Fibroblast of villous mesenchyme (primary cell): ENCODE measurements at regions not wholly inside any gene's neighbourhood (a gene's known extent, or its start where the extent isn't known, plus 50 kb on each side); places are given as distances from the start of the nearest gene placed in this dataset.
"Not testable (repeated sequence)": the region's sequence is repeated elsewhere in the genome, so short reads cannot be mapped to it uniquely, and the experiment has no call there.

Experiments used
- DNase-seq: peaks from one replicate; pipeline ENCODE4 v3.0.0-alpha.2; 2010; ENCODE audit warnings: low read depth
- H3K4me3 ChIP-seq: 2 replicates; pipeline ENCODE4 v1.5.1; 2011; ENCODE audit warnings: low read depth, mild to moderate bottlenecking, low read length
- CTCF ChIP-seq: IDR thresholded peaks from 2 replicates; pipeline ENCODE4 v1.5.1; 2012; ENCODE audit warnings: low read depth, mild to moderate bottlenecking, low read length; ENCODE audit not compliant: insufficient read depth

- peak; percentile 72 for DNase-seq
- no peak for TF ChIP-seq CTCF
- no peak overlapping the region for H3K4me3 ChIP-seq
These were observed 324.9 kb upstream of the CITED2 start for GRCh38 chr6:139699335-139699734.

GRCh38 chr6:139698526-139699176 lies 324.2 kb upstream of the CITED2 start:
- no peak for TF ChIP-seq CTCF
- peak; percentile 85 for DNase-seq
- no peak overlapping the region for H3K4me3 ChIP-seq

GRCh38 chr6:139697856-139698255 lies 323.4 kb upstream of the CITED2 start:
- DNase-seq, H3K4me3 ChIP-seq: not testable (repeated sequence)

GRCh38 chr6:139696991-139697390 lies 322.5 kb upstream of the CITED2 start:
- H3K4me3 ChIP-seq, DNase-seq: not testable (repeated sequence)

GRCh38 chr6:139695361-139695760 lies 320.9 kb upstream of the CITED2 start:
- no peak overlapping the region for H3K4me3 ChIP-seq
- no peak for TF ChIP-seq CTCF
- no peak for DNase-seq

- no peak for TF ChIP-seq CTCF
- DNase-seq, result no peak
- no peak overlapping the region for H3K4me3 ChIP-seq
These were observed 319.3 kb upstream of the CITED2 start for GRCh38 chr6:139693735-139694134.

- TF ChIP-seq CTCF, result no peak
- H3K4me3 ChIP-seq, result no peak overlapping the region
- no peak for DNase-seq
These were observed 315.6 kb upstream of the CITED2 start for GRCh38 chr6:139690007-139690406.

- no peak for TF ChIP-seq CTCF
- no peak for DNase-seq
- no peak overlapping the region for H3K4me3 ChIP-seq
These were observed 312.6 kb upstream of the CITED2 start for GRCh38 chr6:139687055-139687454.
